ENCODE measurements at regions not wholly inside any gene's neighbourhood (a gene's known extent, or its start where the extent isn't known, plus 50 kb on each side); places are given as distances from the start of the nearest gene placed in this dataset.

DNA sequence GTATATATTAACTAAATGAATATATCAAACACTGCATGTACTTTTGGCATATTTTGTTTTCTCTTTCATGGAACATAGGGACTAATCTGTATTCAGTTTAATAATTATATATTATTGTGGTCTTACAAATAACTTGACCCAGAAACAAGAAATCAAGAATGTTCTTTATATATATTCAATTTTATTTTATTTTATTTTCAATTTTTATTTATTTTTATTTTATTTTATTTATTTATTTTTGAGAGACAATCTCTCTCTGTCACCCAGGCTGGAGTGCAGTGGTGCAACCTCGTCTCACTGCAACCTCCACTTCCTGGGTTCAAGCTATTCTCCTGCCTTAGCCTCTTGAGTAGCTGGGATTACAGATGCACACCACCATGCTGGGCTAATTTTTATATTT is 258.4 kb upstream of the MYO3A start:
- TF ChIP-seq, protein P1, sequence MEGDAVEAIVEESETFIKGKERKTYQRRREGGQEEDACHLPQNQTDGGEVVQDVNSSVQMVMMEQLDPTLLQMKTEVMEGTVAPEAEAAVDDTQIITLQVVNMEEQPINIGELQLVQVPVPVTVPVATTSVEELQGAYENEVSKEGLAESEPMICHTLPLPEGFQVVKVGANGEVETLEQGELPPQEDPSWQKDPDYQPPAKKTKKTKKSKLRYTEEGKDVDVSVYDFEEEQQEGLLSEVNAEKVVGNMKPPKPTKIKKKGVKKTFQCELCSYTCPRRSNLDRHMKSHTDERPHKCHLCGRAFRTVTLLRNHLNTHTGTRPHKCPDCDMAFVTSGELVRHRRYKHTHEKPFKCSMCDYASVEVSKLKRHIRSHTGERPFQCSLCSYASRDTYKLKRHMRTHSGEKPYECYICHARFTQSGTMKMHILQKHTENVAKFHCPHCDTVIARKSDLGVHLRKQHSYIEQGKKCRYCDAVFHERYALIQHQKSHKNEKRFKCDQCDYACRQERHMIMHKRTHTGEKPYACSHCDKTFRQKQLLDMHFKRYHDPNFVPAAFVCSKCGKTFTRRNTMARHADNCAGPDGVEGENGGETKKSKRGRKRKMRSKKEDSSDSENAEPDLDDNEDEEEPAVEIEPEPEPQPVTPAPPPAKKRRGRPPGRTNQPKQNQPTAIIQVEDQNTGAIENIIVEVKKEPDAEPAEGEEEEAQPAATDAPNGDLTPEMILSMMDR (IDR thresholded peaks at IDR 0.05; ENCODE audit: low read depth, low read length, poor library complexity, severe bottlenecking), result no peak
- TF ChIP-seq EZH2phosphoT487 (IDR thresholded peaks at IDR 0.05; ENCODE audit: borderline replicate concordance, low read length), result no peak

Data from DOHH2 (cell line).